ENCODE measurements at regions not wholly inside any gene's neighbourhood (a gene's known extent, or its start where the extent isn't known, plus 50 kb on each side); places are given as distances from the start of the nearest gene placed in this dataset.

- TF ChIP-seq CTCF (IDR thresholded peaks at IDR 0.05) (no peak), POLR2A (IDR thresholded peaks at IDR 0.05) (no peak)
Observed at GRCh38 chr20:11808841-11809240, 108.9 kb upstream of the BTBD3 start.

All from uterus (tissue), 2 donors.